ENCODE measurements at regions not wholly inside any gene's neighbourhood (a gene's known extent, or its start where the extent isn't known, plus 50 kb on each side); places are given as distances from the start of the nearest gene placed in this dataset.

- no peaks in the 10 kb centered on the region for H3K9me3 ChIP-seq
- H3K36me3 ChIP-seq = no peaks in the 10 kb centered on the region
- H3K4me3 ChIP-seq = no peak overlapping the region
- H3K27ac ChIP-seq = no peak overlapping the region
- no peaks in the 10 kb centered on the region for H3K4me1 ChIP-seq
- DNase-seq (no peak), ATAC-seq (ENCODE audit: low FRiP score in 2 of 2) (no peak)
- H3K27me3 ChIP-seq = no peaks in the 10 kb centered on the region
- TF ChIP-seq POLR2AphosphoS5 (IDR thresholded peaks at IDR 0.05) (no peak), EP300 (IDR thresholded peaks at IDR 0.05) (no peak), POLR2A (IDR thresholded peaks at IDR 0.05) (no peak), CTCF (IDR thresholded peaks at IDR 0.05) (no peak)
- WGBS, 2 donors = 54 to 69% methylated on average over 3 to 6 of the region's 6 CpGs
Observed at GRCh38 chr6:170205126-170205525, 85.8 kb downstream of the DLL1 start.

GRCh38 chr6:170203212-170203611 lies 87.7 kb downstream of the DLL1 start:
- no peak overlapping the region for H3K4me3 ChIP-seq
- H3K27ac ChIP-seq = no peak overlapping the region
- no peaks in the 10 kb centered on the region for H3K9me3 ChIP-seq
- H3K4me1 ChIP-seq = no peaks in the 10 kb centered on the region
- no peak for TF ChIP-seq POLR2AphosphoS5 (IDR thresholded peaks at IDR 0.05)
- no peak for TF ChIP-seq EP300 (IDR thresholded peaks at IDR 0.05)
- no peak for TF ChIP-seq POLR2A (IDR thresholded peaks at IDR 0.05)
- no peak for TF ChIP-seq CTCF (IDR thresholded peaks at IDR 0.05)
- DNase-seq = no peak
- H3K36me3 ChIP-seq = no peaks in the 10 kb centered on the region
- H3K27me3 ChIP-seq = no peaks in the 10 kb centered on the region
- no peak for ATAC-seq (ENCODE audit: low FRiP score in 2 of 2)
- WGBS, 2 donors = 81 to 83% methylated on average over 6 of the region's 6 CpGs

- ATAC-seq (ENCODE audit: low FRiP score in 2 of 2) (no peak), DNase-seq (no peak)
- no peaks in the 10 kb centered on the region for H3K36me3 ChIP-seq
- no peak overlapping the region for H3K4me3 ChIP-seq
- TF ChIP-seq POLR2AphosphoS5 (IDR thresholded peaks at IDR 0.05) (no peak), CTCF (IDR thresholded peaks at IDR 0.05) (no peak), POLR2A (IDR thresholded peaks at IDR 0.05) (no peak), EP300 (IDR thresholded peaks at IDR 0.05) (no peak)
- H3K27me3 ChIP-seq = no peaks in the 10 kb centered on the region
- no peaks in the 10 kb centered on the region for H3K4me1 ChIP-seq
- 86 to 89% methylated on average over 13 of the region's 13 CpGs for WGBS, 2 donors
- H3K9me3 ChIP-seq = no peaks in the 10 kb centered on the region
- no peak overlapping the region for H3K27ac ChIP-seq
Observed at GRCh38 chr6:170202416-170203135, 88.3 kb downstream of the DLL1 start.

GRCh38 chr6:170201361-170201760 lies 89.5 kb downstream of the DLL1 start:
- Histone ChIP-seq H3K4me3 (no peak overlapping the region), H3K27me3 (no peaks in the 10 kb centered on the region), H3K4me1 (no peaks in the 10 kb centered on the region), H3K36me3 (no peaks in the 10 kb centered on the region), H3K9me3 (peaks cover 0 to 2% (median 1%) of the 10 kb centered on the region in 4 donors), H3K27ac (no peak overlapping the region)
- DNase-seq = no peak
- TF ChIP-seq CTCF (IDR thresholded peaks at IDR 0.05) (no peak), POLR2A (IDR thresholded peaks at IDR 0.05) (no peak), POLR2AphosphoS5 (IDR thresholded peaks at IDR 0.05) (no peak), EP300 (IDR thresholded peaks at IDR 0.05) (no peak)
- ATAC-seq (ENCODE audit: low FRiP score in 2 of 2) = no peak
- 89% methylated on average over 8 of the region's 8 CpGs for WGBS, 2 donors

GRCh38 chr6:170200458-170200891 lies 90.4 kb downstream of the DLL1 start:
- H3K27me3 ChIP-seq = no peaks in the 10 kb centered on the region
- no peak overlapping the region for H3K4me3 ChIP-seq
- peak in 1 of 2 donors; percentile 11 for DNase-seq
- no peaks in the 10 kb centered on the region for H3K4me1 ChIP-seq
- no peaks in the 10 kb centered on the region for H3K36me3 ChIP-seq
- no peak for TF ChIP-seq POLR2AphosphoS5 (IDR thresholded peaks at IDR 0.05)
- TF ChIP-seq POLR2A (IDR thresholded peaks at IDR 0.05) = no peak
- TF ChIP-seq CTCF (IDR thresholded peaks at IDR 0.05) = no peak
- TF ChIP-seq EP300 (IDR thresholded peaks at IDR 0.05) = no peak
- WGBS, 2 donors = 83 to 88% methylated on average over 9 of the region's 9 CpGs
- H3K27ac ChIP-seq = no peak overlapping the region
- peaks cover 7 to 11% (median 9%) of the 10 kb centered on the region in 4 donors for H3K9me3 ChIP-seq
- peak in 1 of 2 donors; percentile 40 for ATAC-seq (ENCODE audit: low FRiP score in 2 of 2)

Measured in upper lobe of left lung (tissue), 6 donors.